ENCODE measurements at regions not wholly inside any gene's neighbourhood (a gene's known extent, or its start where the extent isn't known, plus 50 kb on each side); places are given as distances from the start of the nearest gene placed in this dataset.

- no peaks in the 10 kb centered on the region for H3K36me3 ChIP-seq
- WGBS, 2 donors = 92 to 93% methylated on average over 15 of the region's 15 CpGs
- H3K4me3 ChIP-seq = no peak overlapping the region
- H3K27ac ChIP-seq = no peak overlapping the region
- H3K9me3 ChIP-seq = no peaks in the 10 kb centered on the region
- DNase-seq (ENCODE audit: low spot score in 2 of 2) = no peak
- TF ChIP-seq EP300 (IDR thresholded peaks at IDR 0.05) = no peak
- TF ChIP-seq CTCF (IDR thresholded peaks at IDR 0.05) = no peak
- no peak for TF ChIP-seq POLR2A (IDR thresholded peaks at IDR 0.05)
- no peaks in the 10 kb centered on the region for H3K27me3 ChIP-seq
- peaks cover 0 to 5% (median 0%) of the 10 kb centered on the region in 4 donors for H3K4me1 ChIP-seq
Observed at GRCh38 chr2:239566162-239566994, 165.6 kb upstream of the HDAC4 start.

- Histone ChIP-seq H3K4me1 (peaks cover 0 to 12% (median 0%) of the 10 kb centered on the region in 4 donors), H3K36me3 (no peaks in the 10 kb centered on the region), H3K27me3 (no peaks in the 10 kb centered on the region), H3K4me3 (no peak overlapping the region), H3K27ac (no peak overlapping the region), H3K9me3 (no peaks in the 10 kb centered on the region)
- DNase-seq (ENCODE audit: low spot score in 2 of 2) = no peak
- TF ChIP-seq POLR2A (IDR thresholded peaks at IDR 0.05) (no peak), CTCF (IDR thresholded peaks at IDR 0.05) (no peak), EP300 (IDR thresholded peaks at IDR 0.05) (no peak)
- WGBS, 2 donors = 92 to 96% methylated on average over 10 of the region's 10 CpGs
Observed at GRCh38 chr2:239564587-239564986, 163.8 kb upstream of the HDAC4 start.

- DNase-seq (ENCODE audit: low spot score in 2 of 2) = no peak
Observed at GRCh38 chr2:239563561-239563960, 162.7 kb upstream of the HDAC4 start.

GRCh38 chr2:239561446-239562001, 160.7 kb upstream of the HDAC4 start:
- WGBS, 2 donors = 71 to 75% methylated on average over 9 to 10 of the region's 17 CpGs
- Histone ChIP-seq H3K36me3 (no peaks in the 10 kb centered on the region), H3K4me3 (no peak overlapping the region), H3K27me3 (no peaks in the 10 kb centered on the region), H3K9me3 (no peaks in the 10 kb centered on the region), H3K4me1 (peaks cover 0 to 12% (median 0%) of the 10 kb centered on the region in 4 donors), H3K27ac (no peak overlapping the region)
- TF ChIP-seq CTCF (IDR thresholded peaks at IDR 0.05) (no peak), EP300 (IDR thresholded peaks at IDR 0.05) (peak in 1 of 2 donors; percentile 82)
- peak; percentile 79 to 81 for DNase-seq (ENCODE audit: low spot score in 2 of 2)

More at GRCh38 chr2:239563561-239563960, 162.7 kb upstream of the HDAC4 start:
- no peaks in the 10 kb centered on the region for H3K9me3 ChIP-seq
- H3K27ac ChIP-seq = no peak overlapping the region
- no peaks in the 10 kb centered on the region for H3K36me3 ChIP-seq
- WGBS, 2 donors = 85 to 94% methylated on average over 9 of the region's 9 CpGs
- no peak overlapping the region for H3K4me3 ChIP-seq
- H3K4me1 ChIP-seq = peaks cover 0 to 12% (median 0%) of the 10 kb centered on the region in 4 donors
- no peaks in the 10 kb centered on the region for H3K27me3 ChIP-seq
- TF ChIP-seq CTCF (IDR thresholded peaks at IDR 0.05) (no peak), POLR2A (IDR thresholded peaks at IDR 0.05) (no peak), EP300 (IDR thresholded peaks at IDR 0.05) (no peak)

All from tibial nerve (tissue), 4 donors.